GM19467 (cell line): ENCODE measurements at regions not wholly inside any gene's neighbourhood (a gene's known extent, or its start where the extent isn't known, plus 50 kb on each side); places are given as distances from the start of the nearest gene placed in this dataset.
"Not testable (repeated sequence)": the region's sequence is repeated elsewhere in the genome, so short reads cannot be mapped to it uniquely, and the experiment has no call there.

Experiments
- ATAC-seq: cut with Tn5 transposase; IDR thresholded peaks from one replicate; pipeline ENCODE4 v1.9.1; 2021; ENCODE audit warnings: mild to moderate bottlenecking, moderate library complexity; ENCODE audit not compliant: unreplicated experiment

DNA sequence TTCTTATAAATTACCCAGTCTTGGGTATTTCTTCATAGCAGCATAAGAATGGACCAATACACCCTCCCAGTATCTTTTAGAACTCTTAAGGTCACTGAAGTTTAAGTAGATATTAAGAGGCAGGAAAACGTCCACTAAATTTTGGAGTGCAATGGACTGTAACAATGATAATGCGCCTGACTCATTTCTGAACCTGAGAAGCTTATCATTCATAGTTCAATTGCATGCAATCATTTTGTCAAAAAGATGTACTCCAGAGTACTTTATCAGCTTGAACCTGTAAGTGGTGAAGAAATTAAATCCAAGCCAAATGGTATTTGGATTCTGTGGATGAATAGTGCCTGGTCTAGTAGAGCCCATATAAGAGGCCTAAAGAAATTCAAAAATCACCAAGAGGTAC is 196.5 kb upstream of the CDH9 start:
- ATAC-seq = no peak

DNA sequence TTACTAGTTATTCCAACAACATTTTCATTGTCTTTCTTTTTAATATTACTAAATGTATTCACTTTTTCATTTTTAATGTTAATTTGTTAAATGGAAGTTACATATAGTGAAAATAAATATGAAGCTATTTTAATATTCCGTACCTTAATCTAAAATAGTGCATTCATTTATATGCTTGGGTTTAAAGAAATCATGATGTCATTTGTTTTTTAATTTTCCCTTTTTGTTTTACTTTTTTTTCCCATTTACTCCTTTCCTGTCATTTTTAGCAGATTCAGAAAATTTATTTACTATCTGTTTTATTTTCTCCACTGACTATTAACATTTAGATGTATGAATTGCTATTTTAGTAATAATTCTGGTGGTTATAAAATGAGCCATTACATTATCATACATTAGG is 183.0 kb upstream of the CDH9 start:
- no peak for ATAC-seq

DNA sequence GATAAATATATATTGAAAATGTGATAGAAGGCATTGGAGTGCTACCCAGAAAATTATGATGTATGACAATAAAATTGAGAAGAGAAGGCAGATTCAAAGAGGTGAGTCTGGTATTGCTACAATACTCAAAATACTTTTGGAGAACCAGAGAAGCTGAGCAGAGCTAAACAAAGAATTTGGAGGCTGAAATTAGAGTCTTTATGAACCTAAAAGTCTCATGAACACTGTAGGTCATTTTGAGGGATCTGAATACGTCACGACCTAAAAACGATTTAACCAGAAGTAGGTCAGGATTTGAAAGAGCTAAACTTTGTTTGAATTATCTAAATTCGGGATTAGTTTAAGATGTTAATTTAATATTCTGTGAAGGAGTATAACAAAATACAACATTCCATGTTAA is 182.4 kb upstream of the CDH9 start:
- ATAC-seq = no peak

DNA sequence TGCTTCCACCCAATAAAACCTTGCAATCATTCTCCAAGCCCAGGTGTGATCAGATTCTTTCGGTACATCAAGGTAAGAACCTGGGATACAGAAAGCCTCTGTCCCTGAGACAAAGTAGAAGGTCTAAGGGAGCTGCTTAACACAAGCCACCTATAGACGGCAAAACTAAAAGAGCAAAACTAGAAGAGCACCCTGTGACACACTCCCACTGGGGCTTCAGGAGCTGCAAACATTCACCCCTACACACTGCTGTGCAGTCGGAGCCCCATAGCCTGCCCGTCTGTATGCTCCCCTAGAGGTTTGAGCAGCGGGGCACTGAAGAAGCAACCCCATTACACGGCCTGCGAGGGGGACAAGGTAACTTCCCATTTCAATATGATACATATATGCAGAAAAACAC is 179.6 kb upstream of the CDH9 start:
- ATAC-seq = no peak

DNA sequence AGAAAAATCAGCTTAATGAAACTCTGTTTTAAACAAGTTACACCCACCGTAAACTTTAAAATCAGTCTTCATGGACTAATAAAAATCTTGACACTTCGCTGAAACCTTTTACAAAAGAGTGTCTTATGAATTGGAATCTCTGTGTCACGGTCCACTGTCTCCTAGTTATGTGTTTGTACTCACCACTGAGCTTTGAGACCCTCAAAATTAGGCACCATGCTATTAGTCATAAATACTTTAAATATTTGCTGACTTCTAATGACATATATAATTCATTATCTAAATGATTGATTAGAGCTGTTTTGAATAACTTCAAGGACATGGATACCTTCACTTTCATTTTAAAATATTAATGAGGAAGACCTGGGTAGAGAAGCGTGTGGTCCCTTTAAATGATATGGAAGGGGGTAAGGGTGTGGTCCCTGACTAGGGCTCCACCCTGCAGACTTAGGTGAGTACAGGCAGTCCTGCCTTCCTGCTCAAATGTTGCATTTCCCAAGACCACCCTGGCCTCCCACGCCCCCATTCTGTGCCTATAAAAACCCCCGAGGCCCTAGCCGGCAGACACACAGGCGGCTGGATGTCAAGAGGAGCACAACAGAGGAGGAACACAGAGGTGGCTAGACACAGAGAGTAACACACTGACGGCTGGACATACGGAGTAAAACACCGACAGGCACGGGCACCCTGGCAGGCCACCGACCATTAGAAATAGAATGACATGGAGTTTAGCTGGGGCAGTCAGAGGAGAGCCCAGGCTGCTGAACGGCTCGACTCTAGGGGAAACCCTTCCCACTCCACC is 179.0 kb upstream of the CDH9 start:
- ATAC-seq = no peak

DNA sequence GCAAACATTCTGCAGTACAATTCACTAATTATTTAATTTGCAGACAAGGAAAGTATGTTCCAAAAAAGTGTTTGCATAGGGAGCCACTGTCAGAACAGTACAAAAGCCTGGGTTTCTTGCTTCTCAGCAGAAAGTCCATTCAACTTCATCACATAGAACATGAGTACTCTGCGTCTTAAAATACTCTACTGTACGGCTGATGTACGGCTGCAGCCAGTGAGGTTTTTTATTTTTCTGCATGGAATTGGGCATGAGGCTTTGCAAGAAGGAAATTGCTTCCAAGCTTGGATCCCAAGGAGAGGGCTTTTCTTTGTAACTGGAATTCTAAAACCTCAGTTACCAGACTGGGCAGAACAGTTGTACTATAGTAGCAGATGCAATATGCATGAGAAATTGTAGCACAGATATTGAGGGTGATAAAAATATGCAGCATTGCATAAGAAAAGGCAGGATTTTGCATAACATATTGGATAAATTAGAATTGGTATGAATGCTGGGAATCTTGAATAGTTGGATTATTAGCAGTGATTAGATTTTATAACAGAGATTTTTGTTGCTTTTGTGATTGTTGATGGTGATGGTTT is 178.1 kb upstream of the CDH9 start:
- no peak for ATAC-seq

DNA sequence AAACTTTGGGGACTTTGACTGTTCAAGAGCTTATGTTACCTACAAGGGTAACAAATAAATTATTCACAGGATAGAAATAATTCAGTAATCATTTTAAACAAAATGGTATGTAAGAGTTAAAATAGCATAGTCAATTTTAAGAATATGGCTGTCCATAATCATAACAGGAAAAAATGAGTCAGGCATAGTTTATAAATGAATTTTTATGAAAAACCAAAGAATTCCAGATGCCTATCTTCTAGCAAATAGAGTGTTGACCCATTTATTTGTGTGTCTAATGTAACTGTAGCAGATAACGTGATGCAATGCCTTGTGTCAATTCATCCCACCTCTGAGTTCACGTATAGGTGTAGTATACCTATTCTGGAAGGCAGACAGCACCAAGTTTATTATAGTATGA is 169.7 kb upstream of the CDH9 start:
- ATAC-seq = no peak

DNA sequence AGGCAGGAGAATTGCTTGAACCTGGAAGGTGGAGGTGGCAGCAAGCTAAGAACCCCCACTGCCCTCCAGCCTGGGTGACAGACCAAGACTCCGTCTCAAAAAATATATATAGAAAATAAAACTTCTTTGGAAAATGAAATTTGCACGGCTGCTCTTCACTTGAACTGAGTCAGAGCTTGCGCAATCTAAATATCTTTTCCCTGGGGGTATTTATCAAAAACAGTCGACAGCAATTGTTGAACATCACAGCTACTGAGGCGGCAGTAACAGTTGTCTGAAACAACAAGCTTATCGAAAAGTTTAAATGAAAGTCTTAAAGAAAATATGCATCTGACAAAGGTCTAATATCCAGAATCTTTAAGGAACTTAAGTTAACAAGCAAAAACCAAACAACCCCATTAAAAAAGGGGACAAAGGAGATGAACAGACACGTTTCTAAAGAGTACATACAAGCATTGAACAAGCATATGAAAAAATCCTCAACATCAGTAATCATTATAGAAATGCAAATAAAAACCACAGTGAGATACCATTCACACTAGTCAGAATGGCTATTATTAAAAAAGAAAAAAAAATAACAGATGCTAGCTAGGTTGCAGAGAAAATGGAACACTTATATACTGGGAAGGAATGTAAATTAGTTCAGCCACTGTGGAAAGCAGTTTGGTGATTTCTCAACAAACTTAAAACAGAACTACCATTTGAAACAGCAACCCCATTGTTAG is 153.6 kb upstream of the CDH9 start:
- no peak for ATAC-seq

DNA sequence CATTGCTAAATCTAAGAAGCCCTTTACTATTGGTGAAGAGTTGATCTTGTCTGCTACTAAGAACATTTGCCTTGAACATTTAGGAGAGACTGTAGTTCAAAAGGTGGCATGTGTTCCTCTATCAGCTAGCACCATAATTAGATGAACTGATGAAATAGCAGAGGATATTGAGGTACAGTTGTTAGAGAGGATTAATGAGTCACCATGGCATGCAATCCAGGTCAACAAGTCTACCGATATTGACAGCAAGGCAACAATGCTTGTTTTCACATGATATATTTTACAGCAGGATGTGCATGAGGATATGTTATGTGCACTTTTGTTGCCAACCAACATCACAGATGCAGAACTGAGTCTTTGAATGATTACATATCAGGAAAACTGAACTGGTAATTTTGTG is 134.3 kb upstream of the CDH9 start:
- no peak for ATAC-seq

DNA sequence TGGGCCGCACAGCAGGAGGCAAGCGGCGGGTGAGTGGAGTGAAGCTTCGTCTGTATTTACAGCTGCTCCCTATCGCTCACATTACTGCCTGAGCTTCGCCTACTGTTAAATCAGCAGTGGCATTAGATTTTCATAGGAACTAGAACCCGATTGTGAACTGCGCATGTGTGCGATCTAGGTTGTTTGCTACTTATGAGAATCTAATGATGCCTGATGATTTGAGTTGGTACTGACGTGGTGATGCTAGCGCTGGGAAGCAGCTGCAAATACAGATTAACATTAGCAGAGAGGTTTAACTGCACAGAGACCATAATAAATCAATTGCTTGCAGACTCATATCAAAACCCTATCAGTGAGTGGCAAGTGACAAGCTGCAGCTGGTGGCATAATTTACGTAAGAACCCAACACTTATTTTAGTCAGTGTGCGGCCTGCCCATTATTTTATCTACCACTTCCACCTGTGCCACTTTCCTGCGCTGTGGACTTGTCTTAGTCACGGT is 133.4 kb upstream of the CDH9 start:
- no peak for ATAC-seq

DNA sequence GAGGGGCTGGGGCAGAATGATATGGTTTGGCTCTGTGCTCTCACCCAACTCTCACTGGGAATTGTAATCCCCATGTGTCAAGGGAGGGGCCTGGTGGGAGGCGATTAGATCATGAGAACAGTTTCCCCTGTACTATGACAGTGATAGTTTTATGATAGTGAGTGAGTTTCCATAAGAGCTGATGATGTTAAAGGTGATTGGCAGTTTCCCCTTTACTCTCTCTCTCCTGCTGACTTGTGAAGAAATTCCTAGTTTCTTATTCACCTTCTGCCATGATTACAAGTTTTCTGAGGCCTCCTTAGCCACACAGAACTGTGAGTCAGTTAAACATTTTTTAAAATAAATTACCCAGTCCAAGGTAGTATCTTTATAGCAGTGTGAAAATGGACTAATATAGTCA is 120.4 kb upstream of the CDH9 start:
- ATAC-seq = no peak

DNA sequence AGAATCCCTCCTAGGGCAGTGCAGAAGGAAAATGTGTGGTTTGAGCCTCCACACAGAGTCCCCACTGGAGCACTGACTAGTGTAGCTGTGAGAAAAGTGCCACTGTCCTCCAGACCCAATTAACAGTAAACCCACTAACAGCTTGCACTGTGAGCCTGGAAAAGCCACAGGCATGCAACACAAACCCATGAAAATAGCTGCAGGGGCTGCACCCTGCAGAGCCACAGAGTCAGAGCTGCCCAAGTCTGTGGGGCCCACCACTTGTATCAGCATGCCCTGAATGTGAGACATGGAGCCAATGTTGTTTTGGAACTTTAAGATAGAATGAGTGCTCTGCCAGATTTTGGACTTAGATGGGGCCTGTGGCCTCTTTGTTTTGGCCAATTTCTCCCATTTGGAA is 119.8 kb upstream of the CDH9 start:
- no peak for ATAC-seq

DNA sequence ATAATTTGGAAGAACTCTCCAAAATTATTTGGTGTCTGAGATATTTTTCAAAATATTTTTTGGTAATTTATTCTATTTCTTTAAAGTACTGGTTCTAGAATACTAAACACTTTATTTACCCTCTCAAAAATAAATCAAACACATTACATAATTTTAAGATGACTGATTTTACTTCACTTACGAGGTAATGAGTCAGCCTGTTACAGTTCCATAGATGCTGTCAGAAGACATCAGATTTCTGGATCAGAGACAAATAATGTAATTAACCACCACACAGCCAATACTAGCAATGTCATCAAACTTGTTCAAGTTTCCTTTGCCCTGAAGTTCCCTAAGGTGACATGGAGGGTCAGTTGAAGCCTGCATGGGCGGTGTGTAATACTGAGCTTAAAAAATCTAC is 106.1 kb upstream of the CDH9 start:
- ATAC-seq = no peak

DNA sequence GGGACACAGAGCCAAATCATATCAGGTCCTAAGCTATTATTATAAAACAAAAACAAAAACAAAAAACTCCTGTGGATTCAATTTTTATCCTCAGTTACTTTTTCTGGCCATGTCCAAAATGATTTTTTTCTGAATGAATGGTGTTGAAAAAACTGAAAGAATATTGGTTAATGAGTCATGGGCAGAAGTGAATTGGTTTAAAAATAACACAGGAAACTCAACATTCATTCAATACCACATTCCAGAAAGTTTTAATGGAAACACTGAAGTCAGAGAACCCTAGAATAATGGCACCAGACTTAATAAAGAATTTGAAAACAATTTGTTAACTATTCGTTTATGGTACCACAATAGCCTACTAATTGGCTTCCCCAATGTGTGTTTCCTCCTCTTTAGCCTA is 102.4 kb upstream of the CDH9 start:
- no peak for ATAC-seq

DNA sequence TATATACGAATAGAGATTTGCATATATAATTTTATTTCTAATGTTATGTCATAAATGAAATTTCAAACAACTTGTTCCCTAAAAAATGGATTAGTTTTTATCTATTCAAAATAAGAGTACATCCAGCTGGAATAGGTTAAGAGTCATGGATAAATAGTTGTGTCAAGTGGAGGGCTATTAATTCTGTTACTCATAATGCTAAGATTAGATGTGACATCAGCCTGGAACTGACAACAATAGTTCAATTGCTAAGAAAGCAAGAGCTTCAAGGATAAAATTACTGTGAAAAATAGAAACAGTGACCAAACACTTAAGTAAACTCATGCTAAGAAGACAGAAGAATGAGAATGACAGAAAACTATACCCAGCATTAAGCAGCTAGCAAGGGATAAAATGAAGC is 92.2 kb upstream of the CDH9 start:
- ATAC-seq = no peak

DNA sequence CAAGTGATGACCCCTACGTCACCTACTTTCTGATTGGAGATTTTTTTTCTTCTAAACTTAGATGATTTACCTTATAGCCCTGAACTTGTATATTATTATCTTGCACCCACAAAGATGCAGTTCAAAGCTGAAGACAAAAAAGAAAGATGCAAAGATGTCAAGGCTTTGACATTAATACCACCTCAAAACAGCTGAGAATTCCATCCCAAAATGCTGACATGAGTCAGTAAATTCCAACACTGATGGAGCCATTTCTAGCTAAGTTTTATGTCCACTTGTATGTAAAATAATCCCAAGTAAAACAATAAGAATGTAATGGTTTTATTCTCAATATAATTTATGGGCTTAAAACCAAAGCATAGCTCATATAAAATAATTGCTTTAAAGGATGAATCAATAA is 91.5 kb upstream of the CDH9 start:
- no peak for ATAC-seq

DNA sequence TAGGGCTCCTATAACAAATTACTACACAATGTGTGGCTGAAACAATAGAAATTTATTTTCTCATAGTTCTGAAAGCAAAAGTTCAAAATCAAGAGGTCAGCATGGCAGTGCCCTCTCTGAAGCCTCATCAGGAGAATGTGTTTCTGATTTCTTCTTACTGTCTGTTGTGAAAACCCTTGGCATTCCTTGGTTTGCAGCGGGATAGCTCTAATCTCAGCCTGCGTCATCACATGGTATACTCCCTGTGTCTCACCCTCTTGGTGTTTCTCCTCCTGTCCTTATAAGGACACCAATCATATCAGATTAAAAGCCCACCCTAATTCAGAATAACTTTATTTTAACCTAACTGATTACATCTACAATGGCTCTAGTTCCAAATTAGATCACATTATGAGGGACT is 87.5 kb upstream of the CDH9 start:
- no peak for ATAC-seq

DNA sequence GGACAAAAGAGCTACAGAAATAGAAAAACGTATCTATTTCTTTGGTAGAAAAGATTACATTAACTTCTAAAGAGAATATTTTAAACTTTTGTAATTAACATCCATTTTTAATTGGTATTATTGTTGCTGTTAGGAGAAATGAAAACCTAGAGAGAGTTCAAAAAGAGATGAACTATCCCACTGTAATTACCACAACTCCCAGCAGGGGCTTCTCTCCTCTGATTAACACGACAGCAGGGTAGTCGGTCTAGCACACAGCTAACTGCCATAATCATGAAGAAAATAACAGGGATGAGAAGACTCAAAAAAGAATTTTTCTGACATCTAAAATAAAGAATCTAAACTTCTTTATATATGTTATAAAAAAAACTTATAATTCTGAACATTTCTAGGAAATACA is 86.2 kb upstream of the CDH9 start:
- no peak for ATAC-seq

DNA sequence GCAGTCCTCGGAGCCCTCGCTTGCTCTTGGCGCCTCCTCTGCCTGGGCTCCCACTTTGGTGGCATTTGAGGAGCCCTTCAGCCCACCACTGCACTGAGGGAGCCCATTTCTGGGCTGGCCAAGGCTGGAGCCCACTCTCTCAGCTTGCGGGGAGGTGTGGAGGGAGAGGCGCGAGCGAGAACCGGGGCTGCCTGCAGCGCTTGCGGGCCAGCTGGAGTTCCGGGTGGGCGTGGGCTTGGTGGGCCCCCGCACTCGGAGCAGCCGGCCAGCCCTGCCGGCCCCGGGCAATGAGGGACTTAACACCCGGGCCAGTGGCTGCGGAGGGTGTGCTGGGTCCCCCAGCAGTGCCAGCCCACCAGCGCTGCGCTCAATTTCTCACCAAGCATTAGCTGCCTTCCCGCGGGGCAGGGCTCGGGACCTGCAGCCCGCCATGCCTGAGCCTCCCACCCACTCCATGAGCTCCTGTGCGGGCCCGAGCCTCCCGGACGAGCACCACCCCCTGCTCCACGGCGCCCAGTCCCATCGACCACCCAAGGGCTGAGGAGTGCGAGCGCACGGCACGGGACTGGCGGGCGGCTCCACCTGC is 81.4 kb upstream of the CDH9 start:
- not testable (repeated sequence) for ATAC-seq

DNA sequence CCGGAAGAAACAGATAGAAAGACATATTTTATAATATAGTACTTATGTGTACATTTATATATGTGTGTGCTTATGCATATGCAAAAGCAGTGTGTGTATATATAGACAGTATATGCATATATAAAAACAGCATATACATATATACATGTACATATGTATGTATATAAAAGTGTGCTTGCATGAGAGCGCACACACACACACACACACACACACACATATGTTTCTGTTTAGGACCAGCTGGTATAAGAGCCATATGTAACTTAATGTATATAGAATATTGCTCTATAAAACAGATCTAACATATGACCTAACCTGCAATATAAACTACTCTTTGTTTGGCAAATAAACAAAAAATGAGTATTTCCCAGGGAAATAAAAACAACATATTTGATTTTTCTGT is 65.1 kb upstream of the CDH9 start:
- ATAC-seq = no peak

DNA sequence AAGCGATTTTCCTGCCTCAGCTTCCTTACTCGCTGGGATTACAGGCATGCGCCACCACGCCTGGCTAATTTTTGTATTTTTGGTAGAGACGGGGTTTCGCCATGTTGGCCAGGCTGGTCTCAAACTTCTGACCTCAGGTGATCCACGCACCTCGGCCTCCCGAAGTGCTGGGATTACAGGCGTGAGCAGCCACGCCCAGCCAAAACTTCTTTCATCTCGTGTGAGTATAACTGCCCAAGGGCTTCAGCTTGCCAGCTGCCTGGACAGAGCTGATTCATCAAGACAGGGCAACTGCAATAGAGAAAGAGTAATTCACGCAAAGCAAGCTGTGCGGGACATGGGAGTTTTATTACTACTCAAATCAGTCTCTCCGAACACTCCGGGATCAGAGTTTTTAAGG is 57.4 kb upstream of the CDH9 start:
- not testable (repeated sequence) for ATAC-seq

DNA sequence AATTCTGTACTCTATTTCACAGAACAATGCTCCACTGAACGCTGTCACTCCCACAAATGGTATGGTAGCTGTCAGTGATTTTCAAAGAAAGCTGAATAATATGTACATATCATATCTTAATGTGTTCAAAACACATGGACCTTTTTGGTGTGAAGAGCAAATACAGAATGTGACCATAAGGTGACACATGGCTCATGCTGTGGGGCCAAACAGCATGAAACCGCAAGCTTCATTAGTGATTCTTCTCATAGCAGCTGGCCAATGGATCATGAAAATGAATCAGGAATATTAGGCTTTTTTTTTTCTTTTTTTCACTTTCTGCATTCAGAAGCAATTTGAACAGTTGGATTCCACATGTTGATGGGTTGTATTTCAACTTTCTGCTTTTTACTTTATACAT is 54.9 kb upstream of the CDH9 start:
- ATAC-seq = no peak
